Neural progenitor cell (in vitro differentiated cells): ENCODE measurements at regions not wholly inside any gene's neighbourhood (a gene's known extent, or its start where the extent isn't known, plus 50 kb on each side); places are given as distances from the start of the nearest gene placed in this dataset.
A peak's percentile ranks its signal among the peaks of the same experiment; 100 is the strongest.

ENCODE experiments used
- DNase-seq: peaks from one replicate; pipeline ENCODE4 v3.0.0-alpha.2; 2016; ENCODE audit warnings: low spot score
- H2AFZ ChIP-seq: fragments of 200-600 bp; sonication (generic); replicated peaks from 2 replicates; pipeline ENCODE4 v1.6.1; 2016; ENCODE audit warnings: antibody characterized with exemption
- H3F3A ChIP-seq: fragments of 200-600 bp; sonication (generic); 2 replicates; pipeline ENCODE4 v1.6.1; 2016; ENCODE audit warnings: antibody characterized with exemption, low read depth
- H3K27ac ChIP-seq: fragments of 200-600 bp; sonication (generic); 2 replicates; pipeline ENCODE4 v1.5.1; 2016; ENCODE audit warnings: mild to moderate bottlenecking
- H3K27me3 ChIP-seq: fragments of 200-600 bp; sonication (generic); 2 replicates; pipeline ENCODE4 v1.6.1; 2016; ENCODE audit warnings: mild to moderate bottlenecking, moderate library complexity
- H3K36me3 ChIP-seq: fragments of 200-600 bp; sonication (generic); 2 replicates; pipeline ENCODE4 v1.5.1; 2016
- H3K4me1 ChIP-seq: fragments of 200-600 bp; sonication (generic); 2 replicates; pipeline ENCODE4 v1.6.1; 2016; ENCODE audit warnings: mixed run types
- H3K4me2 ChIP-seq: fragments of 200-600 bp; sonication (generic); 2 replicates; pipeline ENCODE4 v1.6.1; 2016
- H3K4me3 ChIP-seq: fragments of 200-600 bp; sonication (generic); 2 replicates; pipeline ENCODE4 v1.5.1; 2016
- H3K79me2 ChIP-seq: fragments of 200-600 bp; sonication (generic); 2 replicates; pipeline ENCODE4 v1.6.1; 2016; ENCODE audit warnings: low read depth
- H3K9ac ChIP-seq: fragments of 200-600 bp; sonication (generic); 2 replicates; pipeline ENCODE4 v1.6.1; 2016
- H3K9me3 ChIP-seq: fragments of 200-600 bp; sonication (generic); 2 replicates; pipeline ENCODE4 v1.5.1; 2016; ENCODE audit warnings: low read depth
- H4K20me1 ChIP-seq: fragments of 200-600 bp; sonication (generic); 2 replicates; pipeline ENCODE4 v1.6.1; 2016; ENCODE audit warnings: low read depth
- H3K27ac Mint-ChIP-seq: 3 replicates; pipeline ENCODE4 v1.8.0; 2021; ENCODE audit warnings: mixed read lengths
- H3K27me3 Mint-ChIP-seq: 2 replicates; pipeline ENCODE4 v1.8.0; 2022; ENCODE audit warnings: low read depth, mild to moderate bottlenecking, inconsistent platforms, moderate library complexity, mixed read lengths; ENCODE audit not compliant: insufficient read depth
- H3K36me3 Mint-ChIP-seq: 3 replicates; pipeline ENCODE4 v1.8.0; 2021; ENCODE audit warnings: mixed read lengths
- H3K4me1 Mint-ChIP-seq: 3 replicates; pipeline ENCODE4 v1.8.0; 2021; ENCODE audit warnings: mixed read lengths
- H3K4me3 Mint-ChIP-seq: 3 replicates; pipeline ENCODE4 v1.8.0; 2021; ENCODE audit warnings: mild to moderate bottlenecking, moderate library complexity, mixed read lengths
- H3K9me3 Mint-ChIP-seq: 3 replicates; pipeline ENCODE4 v1.8.0; 2020; ENCODE audit warnings: mixed read lengths
- CTCF ChIP-seq: fragments of 200-600 bp; sonication (generic); IDR thresholded peaks from 2 replicates; pipeline ENCODE4 v1.5.1; 2017; ENCODE audit warnings: antibody characterized with exemption, mild to moderate bottlenecking
- EZH2 ChIP-seq: fragments of 200-600 bp; sonication (generic); IDR thresholded peaks from 2 replicates; pipeline ENCODE4 v1.6.1; 2017; ENCODE audit warnings: antibody characterized with exemption, mild to moderate bottlenecking, moderate library complexity
- EZH2phosphoT487 ChIP-seq: fragments of 200-600 bp; sonication (generic); IDR thresholded peaks from 2 replicates; pipeline ENCODE4 v1.6.1; 2017; ENCODE audit warnings: antibody characterized with exemption

- TF ChIP-seq CTCF = no peak
- TF ChIP-seq EZH2phosphoT487 = no peak
- no peak for TF ChIP-seq EZH2
- H3K27ac Mint-ChIP-seq = no peak overlapping the region
- Histone ChIP-seq H3K9ac (no peak overlapping the region), H2AFZ (peak overlapping the region; percentile 89), H3F3A (no peaks in the 10 kb centered on the region), H3K4me3 (no peak overlapping the region), H3K9me3 (no peaks in the 10 kb centered on the region), H3K36me3 (no peaks in the 10 kb centered on the region), H3K27me3 (no peaks in the 10 kb centered on the region), H3K4me1 (no peaks in the 10 kb centered on the region), H3K27ac (no peak overlapping the region), H3K79me2 (no peaks in the 10 kb centered on the region), H4K20me1 (no peaks in the 10 kb centered on the region), H3K4me2 (no peak overlapping the region)
- H3K27me3 Mint-ChIP-seq = peaks cover 2% of the 10 kb centered on the region
- no peak for DNase-seq
- no peak overlapping the region for H3K4me3 Mint-ChIP-seq
- peaks cover 10% of the 10 kb centered on the region for H3K4me1 Mint-ChIP-seq
- H3K9me3 Mint-ChIP-seq = no peaks in the 10 kb centered on the region
- H3K36me3 Mint-ChIP-seq = no peaks in the 10 kb centered on the region
These were observed 80.7 kb downstream of the C7orf25 start for GRCh38 chr7:42831006-42831717.

GRCh38 chr7:42812779-42813178, 99.1 kb downstream of the C7orf25 start:
- DNase-seq = no peak
- Mint-ChIP-seq H3K4me1 (no peaks in the 10 kb centered on the region), H3K9me3 (peaks cover 19% of the 10 kb centered on the region), H3K4me3 (no peak overlapping the region), H3K27ac (no peak overlapping the region), H3K36me3 (no peaks in the 10 kb centered on the region), H3K27me3 (no peaks in the 10 kb centered on the region)
- Histone ChIP-seq H3K79me2 (no peaks in the 10 kb centered on the region), H3K36me3 (no peaks in the 10 kb centered on the region), H2AFZ (no peak overlapping the region), H3K4me2 (no peak overlapping the region), H3K4me1 (peaks cover 6% of the 10 kb centered on the region), H3F3A (no peaks in the 10 kb centered on the region), H3K9me3 (no peaks in the 10 kb centered on the region), H4K20me1 (no peaks in the 10 kb centered on the region), H3K27ac (no peak overlapping the region), H3K4me3 (no peak overlapping the region), H3K27me3 (no peaks in the 10 kb centered on the region), H3K9ac (no peak overlapping the region)
- TF ChIP-seq EZH2phosphoT487 = no peak
- TF ChIP-seq EZH2 = no peak
- no peak for TF ChIP-seq CTCF

GRCh38 chr7:42805601-42806000, 106.3 kb downstream of the C7orf25 start:
- H3K36me3 Mint-ChIP-seq = no peaks in the 10 kb centered on the region
- Histone ChIP-seq H3K36me3 (no peaks in the 10 kb centered on the region), H3K9me3 (peaks cover 3% of the 10 kb centered on the region), H3K79me2 (no peaks in the 10 kb centered on the region), H3K27ac (no peak overlapping the region), H3F3A (no peaks in the 10 kb centered on the region), H4K20me1 (no peaks in the 10 kb centered on the region), H3K27me3 (no peaks in the 10 kb centered on the region), H2AFZ (no peak overlapping the region), H3K4me3 (no peak overlapping the region), H3K9ac (no peak overlapping the region), H3K4me1 (peaks cover 1% of the 10 kb centered on the region), H3K4me2 (no peak overlapping the region)
- peaks cover 26% of the 10 kb centered on the region for H3K9me3 Mint-ChIP-seq
- TF ChIP-seq EZH2phosphoT487 (no peak), EZH2 (no peak), CTCF (no peak)
- no peak overlapping the region for H3K27ac Mint-ChIP-seq
- no peaks in the 10 kb centered on the region for H3K4me1 Mint-ChIP-seq
- no peak overlapping the region for H3K4me3 Mint-ChIP-seq
- DNase-seq = no peak
- peaks cover 3% of the 10 kb centered on the region for H3K27me3 Mint-ChIP-seq
